Muscle layer of colon (tissue), 2 donors: ENCODE measurements at regions not wholly inside any gene's neighbourhood (a gene's known extent, or its start where the extent isn't known, plus 50 kb on each side); places are given as distances from the start of the nearest gene placed in this dataset.

Experiments used
- H3K27ac ChIP-seq: one replicate; pipeline ENCODE4 v1.7.0; 2013; ENCODE audit warnings: low read depth, mild to moderate bottlenecking, low read length, moderate library complexity
- H3K27me3 ChIP-seq, 2 donors: one replicate each; pipeline ENCODE4 v1.7.0; 2013; ENCODE audit warnings: low read length in 2 of 2, mild to moderate bottlenecking in 2 of 2; ENCODE audit not compliant: insufficient read depth in 2 of 2, control insufficient read depth in 1 of 2
- H3K36me3 ChIP-seq: one replicate; pipeline ENCODE4 v1.7.0; 2013; ENCODE audit warnings: mild to moderate bottlenecking, low read length; ENCODE audit not compliant: insufficient read depth
- H3K4me1 ChIP-seq: one replicate; pipeline ENCODE4 v1.7.0; 2013; ENCODE audit warnings: mild to moderate bottlenecking, low read length; ENCODE audit not compliant: insufficient read depth
- H3K4me3 ChIP-seq, 2 donors: one replicate each; pipeline ENCODE4 v1.7.0; 2013; ENCODE audit warnings: low read length in 2 of 2, low read depth in 1 of 2, mild to moderate bottlenecking in 1 of 2, moderate library complexity in 1 of 2
- H3K9ac ChIP-seq: one replicate; pipeline ENCODE4 v1.7.0; 2013; ENCODE audit warnings: low read length
- H3K9me3 ChIP-seq: one replicate; pipeline ENCODE4 v1.7.0; 2013; ENCODE audit warnings: mild to moderate bottlenecking, low read length
- donor health status: abdominal sarcoma.
- donor health status: Adenocarcinoma of cecum.

DNA sequence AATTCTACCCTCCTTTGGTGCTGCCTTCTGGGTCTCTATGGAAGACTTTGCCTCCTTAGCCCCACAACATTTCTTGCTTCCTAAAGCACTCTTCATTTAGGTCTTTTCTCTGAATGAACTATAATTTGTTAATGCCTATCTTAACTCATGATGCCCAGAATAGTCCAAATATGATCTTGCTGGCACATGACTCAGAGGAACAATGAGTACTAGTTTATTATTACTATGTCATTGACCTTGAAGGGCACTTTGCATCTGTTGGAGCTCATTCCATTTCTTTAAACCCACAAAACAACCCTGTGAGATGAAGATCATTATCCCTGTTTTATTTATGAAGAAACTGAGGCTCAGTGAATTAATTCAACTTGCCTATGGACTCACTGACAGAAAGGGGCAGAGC is 320.2 kb upstream of the PLET1 start:
- H3K27me3 ChIP-seq = no peaks in the 10 kb centered on the region
- no peak overlapping the region for H3K9ac ChIP-seq
- no peak overlapping the region for H3K4me3 ChIP-seq
- no peaks in the 10 kb centered on the region for H3K9me3 ChIP-seq
- H3K36me3 ChIP-seq = no peaks in the 10 kb centered on the region
- H3K27ac ChIP-seq = no peak overlapping the region
- no peaks in the 10 kb centered on the region for H3K4me1 ChIP-seq

DNA sequence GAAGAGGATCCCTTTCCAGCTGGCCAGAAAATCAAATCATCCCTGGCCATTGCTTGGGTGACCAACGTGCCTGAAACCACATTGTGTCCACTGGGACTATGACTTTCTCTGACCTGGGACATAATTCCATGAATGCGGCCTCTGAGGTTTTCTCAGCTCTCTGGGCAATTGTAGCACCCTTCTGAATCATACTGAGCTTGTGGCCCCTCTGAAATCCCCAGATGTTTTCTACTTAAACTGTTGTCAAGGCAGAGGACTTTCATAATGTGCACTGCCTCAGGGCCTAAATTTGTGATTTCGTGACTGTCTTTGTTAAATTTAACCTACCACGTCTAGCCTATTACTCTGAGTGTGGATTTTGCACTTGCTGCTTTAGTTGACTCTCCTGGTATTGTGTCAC is 321.1 kb upstream of the PLET1 start:
- Histone ChIP-seq H3K4me1 (no peaks in the 10 kb centered on the region), H3K27ac (no peak overlapping the region), H3K27me3 (no peaks in the 10 kb centered on the region), H3K9me3 (no peaks in the 10 kb centered on the region), H3K4me3 (no peak overlapping the region), H3K9ac (no peak overlapping the region), H3K36me3 (no peaks in the 10 kb centered on the region)

DNA sequence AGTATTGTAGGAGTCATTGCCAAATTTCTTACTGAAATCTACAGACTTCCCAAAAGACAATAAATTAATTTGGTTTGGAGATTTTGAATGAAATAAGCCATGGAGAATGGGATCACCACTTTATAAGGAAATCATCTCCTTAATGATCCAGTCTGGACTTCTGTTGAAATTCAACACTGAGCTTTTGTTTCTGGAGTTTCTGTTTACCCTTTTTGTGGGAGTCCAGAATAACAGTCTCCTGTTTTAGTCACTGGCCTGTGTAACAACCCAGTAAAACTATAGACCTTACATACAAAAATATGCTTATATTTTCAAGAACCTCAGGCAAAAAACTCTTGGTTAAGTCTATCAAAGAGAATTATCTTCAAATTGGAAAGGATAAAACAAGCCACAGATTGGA is 321.7 kb upstream of the PLET1 start:
- Histone ChIP-seq H3K27me3 (no peaks in the 10 kb centered on the region), H3K9ac (no peak overlapping the region), H3K27ac (no peak overlapping the region), H3K36me3 (no peaks in the 10 kb centered on the region), H3K9me3 (no peaks in the 10 kb centered on the region), H3K4me1 (no peaks in the 10 kb centered on the region), H3K4me3 (no peak overlapping the region)

DNA sequence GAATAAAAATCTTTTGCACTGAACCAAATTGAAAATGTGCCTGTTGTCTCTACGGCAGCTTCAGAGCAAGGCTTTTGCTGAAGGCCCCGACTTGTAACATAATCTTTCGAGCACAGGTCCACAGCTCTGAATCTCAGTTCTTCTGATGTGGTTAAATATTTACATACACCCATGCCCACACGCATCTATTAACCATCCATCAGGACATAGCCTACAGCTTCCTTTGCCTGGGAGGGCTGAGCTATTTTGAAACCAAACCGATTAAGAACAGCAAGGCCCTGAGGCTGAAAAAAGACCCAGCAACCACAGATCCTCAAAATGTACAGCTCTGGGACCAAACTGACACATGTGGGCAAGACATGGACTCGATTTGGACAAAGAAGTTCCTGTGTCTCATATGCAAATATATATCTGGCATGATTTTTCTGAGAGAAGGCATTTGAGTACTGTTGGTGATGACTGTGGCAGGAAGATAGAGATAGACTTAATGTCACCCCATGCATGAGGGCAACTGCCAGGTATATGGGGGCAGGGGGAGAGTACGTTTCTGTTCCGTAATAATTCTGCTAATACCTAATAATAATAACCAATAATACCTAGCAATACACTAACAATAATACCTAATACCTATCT is 322.7 kb upstream of the PLET1 start:
- no peak overlapping the region for H3K9ac ChIP-seq
- H3K9me3 ChIP-seq = no peaks in the 10 kb centered on the region
- no peaks in the 10 kb centered on the region for H3K36me3 ChIP-seq
- no peak overlapping the region for H3K4me3 ChIP-seq
- H3K27ac ChIP-seq = no peak overlapping the region
- H3K27me3 ChIP-seq = no peaks in the 10 kb centered on the region
- peaks cover 7% of the 10 kb centered on the region for H3K4me1 ChIP-seq

DNA sequence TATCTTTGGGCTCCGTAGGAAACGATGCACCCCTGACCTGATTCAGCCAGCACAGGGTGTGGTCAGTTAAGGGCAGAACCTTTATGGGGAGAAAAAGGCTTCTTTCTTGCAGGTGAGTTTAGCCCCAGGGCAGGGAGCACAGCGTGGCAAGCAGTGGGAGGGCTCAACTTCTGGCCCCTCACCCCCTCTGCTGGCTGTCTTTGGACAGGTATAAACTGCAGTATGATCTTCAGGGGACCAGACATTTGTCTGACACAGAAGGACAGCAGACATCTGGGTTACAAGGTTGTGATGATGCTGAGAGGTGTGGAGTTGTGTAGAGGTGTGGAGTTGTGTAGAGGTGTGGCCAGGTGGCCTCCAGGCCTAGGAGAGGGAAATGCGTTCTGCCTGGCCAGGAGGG is 324.0 kb upstream of the PLET1 start:
- Histone ChIP-seq H3K36me3 (no peaks in the 10 kb centered on the region), H3K9me3 (no peaks in the 10 kb centered on the region), H3K4me1 (peaks cover 20% of the 10 kb centered on the region), H3K27ac (no peak overlapping the region), H3K4me3 (no peak overlapping the region), H3K9ac (no peak overlapping the region), H3K27me3 (no peaks in the 10 kb centered on the region)

DNA sequence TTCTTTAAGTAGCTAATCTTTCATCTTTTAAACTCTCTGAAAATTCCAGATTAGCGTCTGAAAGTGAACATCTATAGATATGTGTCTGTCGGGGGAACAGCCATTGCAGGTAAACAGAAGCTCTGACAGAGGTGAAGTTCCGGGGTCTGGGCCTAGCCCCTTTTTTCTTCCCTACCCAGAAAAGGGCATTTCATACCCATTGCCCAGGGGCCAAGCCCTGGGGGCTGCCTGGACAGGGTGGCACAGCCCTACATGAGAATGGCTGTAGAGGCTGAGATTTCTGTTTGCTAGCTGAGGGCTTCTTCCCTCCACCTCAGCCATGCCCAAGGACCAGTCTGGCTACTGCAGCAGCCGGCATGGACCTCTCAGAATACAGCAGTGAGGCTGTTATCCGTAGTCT is 327.0 kb upstream of the PLET1 start:
- Histone ChIP-seq H3K4me1 (peaks cover 40% of the 10 kb centered on the region), H3K36me3 (no peaks in the 10 kb centered on the region), H3K9me3 (no peaks in the 10 kb centered on the region), H3K9ac (no peak overlapping the region), H3K27me3 (no peaks in the 10 kb centered on the region), H3K27ac (no peak overlapping the region), H3K4me3 (no peak overlapping the region)

DNA sequence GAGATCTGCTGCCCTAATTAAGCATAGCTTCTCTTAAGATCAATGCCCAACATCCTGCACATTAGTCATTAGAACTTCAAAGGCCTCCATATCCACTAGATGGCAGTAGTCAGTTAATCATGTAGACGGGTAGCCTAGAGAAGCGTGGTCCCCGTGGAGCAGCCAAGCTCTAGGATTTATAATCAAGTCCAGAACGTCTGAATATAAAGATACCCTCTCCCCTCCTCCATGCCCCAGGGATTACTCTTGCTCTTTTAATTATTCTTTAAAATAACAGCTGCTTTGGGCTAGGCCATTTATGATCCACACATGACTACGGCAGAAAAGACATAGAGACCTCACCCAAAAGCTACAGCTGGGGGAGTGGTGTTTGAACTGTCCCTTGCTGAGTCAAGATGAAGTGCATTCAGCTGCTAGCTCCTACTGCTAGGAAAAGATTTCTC is 327.6 kb upstream of the PLET1 start:
- no peak overlapping the region for H3K9ac ChIP-seq
- H3K9me3 ChIP-seq = no peaks in the 10 kb centered on the region
- peak overlapping the region; percentile 79 for H3K27ac ChIP-seq
- no peak overlapping the region for H3K4me3 ChIP-seq
- no peaks in the 10 kb centered on the region for H3K36me3 ChIP-seq
- peaks cover 40% of the 10 kb centered on the region for H3K4me1 ChIP-seq
- no peaks in the 10 kb centered on the region for H3K27me3 ChIP-seq

DNA sequence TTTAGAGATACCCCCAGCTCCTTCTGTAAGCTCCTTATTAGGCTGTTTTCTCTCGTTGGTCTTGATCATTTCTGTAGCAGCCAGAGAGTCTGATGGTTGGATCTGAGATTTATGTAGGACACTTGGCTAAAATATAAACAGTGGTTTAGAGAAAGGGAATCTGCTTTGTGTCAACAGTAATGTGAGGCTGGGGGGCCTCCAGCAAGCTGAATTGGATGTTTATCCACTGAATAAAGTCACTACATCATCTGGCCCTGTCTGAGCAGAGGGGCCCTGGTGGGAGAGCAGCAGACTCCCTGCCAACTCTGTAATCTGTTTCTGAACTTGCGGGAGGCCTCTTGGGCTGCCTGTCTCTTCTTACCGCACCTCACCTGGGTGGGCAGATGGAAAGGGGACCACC is 328.5 kb upstream of the PLET1 start:
- Histone ChIP-seq H3K36me3 (no peaks in the 10 kb centered on the region), H3K27ac (peak overlapping the region; percentile 79), H3K9ac (no peak overlapping the region), H3K4me3 (peak overlapping the region in 1 of 2 donors; percentile 0), H3K9me3 (no peaks in the 10 kb centered on the region), H3K27me3 (no peaks in the 10 kb centered on the region), H3K4me1 (peaks cover 40% of the 10 kb centered on the region)

DNA sequence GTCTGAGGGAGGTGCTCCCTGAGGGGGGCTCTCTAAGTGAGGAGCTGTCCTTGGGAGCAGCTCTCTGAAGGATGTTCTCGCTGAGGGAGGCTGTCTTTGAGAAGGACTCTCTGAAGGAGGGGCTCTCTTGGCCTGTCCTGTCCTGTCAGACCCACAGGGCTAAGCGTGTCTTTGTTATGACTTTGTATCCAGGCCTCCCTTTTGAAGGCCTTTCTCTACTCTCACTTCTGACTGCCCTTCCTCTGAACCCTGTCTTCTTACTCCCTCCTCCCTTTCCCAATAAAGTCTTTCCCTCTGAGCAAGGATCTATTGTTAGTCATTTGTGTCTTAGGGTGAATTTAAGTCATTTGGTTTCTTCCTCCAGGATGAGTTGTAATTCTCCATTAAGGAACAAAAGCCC is 330.1 kb upstream of the PLET1 start:
- Histone ChIP-seq H3K9me3 (no peaks in the 10 kb centered on the region), H3K27me3 (no peaks in the 10 kb centered on the region), H3K4me3 (no peak overlapping the region), H3K9ac (no peak overlapping the region), H3K36me3 (no peaks in the 10 kb centered on the region), H3K27ac (no peak overlapping the region), H3K4me1 (peaks cover 40% of the 10 kb centered on the region)

DNA sequence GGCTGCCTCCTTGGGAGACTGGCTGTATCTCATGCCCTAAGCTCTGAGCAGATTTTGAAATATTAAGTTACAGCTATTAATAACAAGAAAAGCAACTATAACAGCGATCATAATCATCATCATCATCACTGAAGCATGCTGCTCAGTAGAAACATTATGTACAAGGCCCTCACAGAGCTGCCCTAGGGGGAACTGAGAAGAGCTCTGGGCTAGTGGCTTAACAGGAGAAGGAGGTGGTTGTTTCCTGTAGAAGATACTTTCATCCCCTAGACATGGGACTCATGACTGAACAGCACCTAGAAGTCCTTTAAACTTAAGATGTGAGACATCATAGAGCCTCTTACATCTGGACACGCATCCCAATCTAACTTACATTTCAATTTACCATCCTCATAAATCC is 332.8 kb upstream of the PLET1 start:
- Histone ChIP-seq H3K9ac (no peak overlapping the region), H3K4me3 (no peak overlapping the region), H3K27me3 (no peaks in the 10 kb centered on the region), H3K27ac (no peak overlapping the region), H3K36me3 (no peaks in the 10 kb centered on the region), H3K9me3 (no peaks in the 10 kb centered on the region), H3K4me1 (peaks cover 33% of the 10 kb centered on the region)

DNA sequence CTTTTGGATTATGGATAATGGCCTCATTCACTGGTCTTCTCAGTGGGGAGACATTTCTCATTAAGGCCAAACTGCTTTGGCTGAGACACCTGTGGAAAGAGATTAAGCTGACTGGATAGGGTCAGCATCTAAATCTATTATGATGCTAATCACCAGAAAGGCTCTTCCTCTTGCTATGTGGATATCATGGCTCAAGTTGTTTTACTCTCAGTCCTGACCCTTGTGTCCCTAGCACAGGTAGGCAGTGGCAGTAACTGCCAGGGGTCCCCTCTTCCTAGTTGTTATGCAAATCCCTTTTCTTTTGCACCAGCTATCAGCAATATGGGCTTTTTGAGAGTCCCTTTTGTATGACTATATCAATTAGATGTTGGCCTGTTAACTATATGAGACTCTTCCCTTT is 335.7 kb upstream of the PLET1 start:
- no peaks in the 10 kb centered on the region for H3K36me3 ChIP-seq
- no peak overlapping the region for H3K9ac ChIP-seq

DNA sequence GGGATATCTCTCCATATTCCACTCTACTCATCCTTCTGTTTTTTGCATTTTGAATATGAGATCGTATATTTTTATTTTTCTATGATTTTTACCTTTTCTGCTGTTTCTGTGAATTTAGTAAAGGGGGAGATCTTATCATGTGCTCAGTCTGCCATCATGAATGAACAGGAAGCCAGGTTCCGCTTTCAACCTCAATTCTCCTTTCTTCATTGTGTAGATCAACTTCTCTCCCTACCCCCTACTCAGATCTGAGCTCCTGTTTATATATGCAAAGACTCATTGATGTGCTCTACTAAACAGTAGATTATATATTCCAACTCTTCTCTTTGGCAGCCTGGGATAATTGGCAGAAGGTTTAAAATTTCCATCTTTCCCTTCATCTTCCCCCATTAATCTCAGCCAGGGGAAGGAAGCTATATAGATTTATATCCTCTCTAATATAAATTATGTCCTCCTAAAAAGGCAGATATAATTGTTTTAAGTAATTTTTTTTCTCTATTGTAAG is 336.7 kb upstream of the PLET1 start:
- no peak overlapping the region for H3K9ac ChIP-seq
- H3K4me3 ChIP-seq = no peak overlapping the region
- no peaks in the 10 kb centered on the region for H3K36me3 ChIP-seq

More for the DNA sequence above, 335.7 kb upstream of the PLET1 start:
- Histone ChIP-seq H3K9me3 (no peaks in the 10 kb centered on the region), H3K4me1 (peaks cover 4% of the 10 kb centered on the region), H3K4me3 (no peak overlapping the region), H3K27ac (no peak overlapping the region), H3K27me3 (no peaks in the 10 kb centered on the region)

More for the DNA sequence above, 336.7 kb upstream of the PLET1 start:
- Histone ChIP-seq H3K9me3 (no peaks in the 10 kb centered on the region), H3K27me3 (no peaks in the 10 kb centered on the region), H3K4me1 (no peaks in the 10 kb centered on the region), H3K27ac (no peak overlapping the region)
